ENCODE measurements at regions not wholly inside any gene's neighbourhood (a gene's known extent, or its start where the extent isn't known, plus 50 kb on each side); places are given as distances from the start of the nearest gene placed in this dataset.

DNA sequence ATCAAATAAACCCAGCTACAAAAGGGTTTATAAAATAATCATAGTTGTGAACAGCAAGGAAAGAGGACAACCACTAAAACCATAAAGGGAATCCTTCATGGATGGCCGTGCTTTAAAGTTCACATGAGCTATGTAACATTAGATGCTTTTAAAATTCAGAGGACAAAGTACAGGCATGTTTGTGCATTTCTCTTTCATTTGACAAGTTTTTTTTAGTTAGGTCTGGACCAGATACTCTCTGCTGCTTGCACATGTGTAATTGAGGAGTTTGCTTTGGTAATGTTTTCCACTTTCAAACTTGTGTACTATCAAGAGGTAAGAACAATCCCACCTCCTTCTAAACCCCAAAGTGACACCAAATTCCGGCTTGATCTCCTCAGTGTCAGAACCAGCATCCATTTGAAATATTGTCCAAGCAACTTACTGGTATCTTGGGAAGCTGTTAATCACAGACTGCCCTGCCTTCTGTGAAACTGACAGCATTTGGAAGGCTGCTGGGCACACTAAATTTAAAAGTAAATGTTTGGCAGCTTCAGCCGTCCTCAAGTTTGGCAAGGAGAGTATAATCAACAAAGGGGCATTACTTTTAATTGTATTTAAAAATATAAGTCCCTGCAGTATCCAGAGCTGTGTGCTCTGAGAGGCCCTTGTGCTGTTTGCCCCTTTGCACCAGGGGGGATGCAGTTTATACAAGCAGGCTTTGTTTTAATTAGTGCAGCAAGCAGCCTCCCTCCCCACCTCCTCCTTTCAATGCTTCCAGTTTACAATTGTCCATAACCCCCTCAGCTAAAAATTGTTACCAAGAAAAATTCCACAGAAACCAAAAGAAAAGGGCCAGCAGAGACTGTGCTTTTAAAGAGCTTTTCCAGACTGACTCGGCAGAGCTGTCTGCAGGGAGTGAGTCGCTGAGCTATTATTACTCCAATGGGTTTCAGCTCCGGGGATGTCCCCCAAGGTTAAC is 328.3 kb upstream of the MPDZ start:
- peaks cover 7% of the 10 kb centered on the region for H3K9me3 Mint-ChIP-seq
- H3K4me3 Mint-ChIP-seq: no peak overlapping the region
- H3K4me1 Mint-ChIP-seq: no peaks in the 10 kb centered on the region
- ATAC-seq (no peak), DNase-seq (ENCODE audit: low spot score in 2 of 2) (no peak)
- no peaks in the 10 kb centered on the region for H3K36me3 Mint-ChIP-seq
- H3K27ac Mint-ChIP-seq: no peak overlapping the region

DNA sequence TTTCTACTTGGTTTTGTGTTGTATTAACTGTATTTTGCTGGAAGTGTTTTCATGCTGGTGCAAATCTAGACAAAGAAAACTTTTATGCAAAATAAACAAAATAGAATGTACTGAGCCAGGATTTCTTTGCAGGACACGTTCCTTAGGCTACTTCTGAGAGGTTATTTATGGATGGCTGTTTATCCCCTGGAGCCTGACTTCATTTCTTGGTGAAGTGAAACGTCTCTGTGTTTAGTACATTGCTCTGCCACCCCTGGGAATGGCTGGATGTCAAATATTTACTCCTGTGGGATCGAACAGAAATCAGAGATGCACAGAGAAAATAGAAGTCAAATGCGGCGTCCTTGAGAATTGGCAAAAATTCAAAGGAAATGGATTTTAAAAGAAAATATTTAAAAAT is 327.1 kb upstream of the MPDZ start:
- no peak for DNase-seq (ENCODE audit: low spot score in 2 of 2)
- H3K36me3 Mint-ChIP-seq: no peaks in the 10 kb centered on the region
- H3K4me3 Mint-ChIP-seq: no peak overlapping the region
- no peak for ATAC-seq
- peaks cover 9% of the 10 kb centered on the region for H3K9me3 Mint-ChIP-seq
- H3K4me1 Mint-ChIP-seq: no peaks in the 10 kb centered on the region
- H3K27ac Mint-ChIP-seq: no peak overlapping the region

DNA sequence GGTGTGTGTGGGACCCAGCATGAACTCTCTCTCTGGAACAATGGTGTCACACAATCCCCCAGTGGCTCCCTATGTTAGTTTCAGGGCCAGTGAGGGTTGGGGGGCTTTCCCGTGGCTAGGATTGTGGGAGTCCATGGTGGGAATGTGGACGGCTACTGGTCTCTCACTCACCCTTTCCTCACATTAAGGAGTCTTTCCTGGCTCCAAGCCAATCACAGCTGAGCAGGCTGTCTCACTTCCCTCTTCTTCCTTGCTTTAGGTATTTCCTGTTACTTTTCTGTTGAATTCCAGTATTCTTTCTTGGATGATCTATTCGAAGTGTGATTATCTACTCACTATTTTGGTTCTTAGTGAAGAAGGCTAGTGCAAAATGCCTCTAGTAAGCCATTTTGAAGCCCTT is 324.4 kb upstream of the MPDZ start:
- H3K27ac Mint-ChIP-seq: no peak overlapping the region
- ATAC-seq: no peak
- no peak for DNase-seq (ENCODE audit: low spot score in 2 of 2)
- no peaks in the 10 kb centered on the region for H3K4me1 Mint-ChIP-seq
- H3K9me3 Mint-ChIP-seq: peaks cover 9% of the 10 kb centered on the region
- H3K4me3 Mint-ChIP-seq: no peak overlapping the region
- H3K36me3 Mint-ChIP-seq: no peaks in the 10 kb centered on the region

DNA sequence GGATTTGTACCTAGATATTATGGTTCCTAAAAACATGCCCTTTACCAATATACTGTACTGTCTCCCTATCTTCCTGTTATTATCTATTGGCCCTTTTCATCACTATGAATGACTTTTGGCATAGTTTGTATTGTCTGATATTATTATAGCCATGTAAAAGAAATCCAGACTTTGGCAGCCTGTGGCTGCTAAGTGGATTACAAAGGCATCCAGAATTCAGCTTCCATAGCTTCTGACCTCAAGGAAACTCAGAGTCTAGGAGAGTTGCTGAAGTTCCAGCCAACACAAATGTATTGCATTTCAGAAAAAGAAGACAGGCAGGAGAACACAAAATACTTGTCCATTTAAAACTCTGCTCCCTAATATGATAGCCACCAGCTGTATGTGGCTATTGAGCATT is 319.2 kb upstream of the MPDZ start:
- no peak overlapping the region for H3K27ac Mint-ChIP-seq
- no peak for DNase-seq (ENCODE audit: low spot score in 2 of 2)

DNA sequence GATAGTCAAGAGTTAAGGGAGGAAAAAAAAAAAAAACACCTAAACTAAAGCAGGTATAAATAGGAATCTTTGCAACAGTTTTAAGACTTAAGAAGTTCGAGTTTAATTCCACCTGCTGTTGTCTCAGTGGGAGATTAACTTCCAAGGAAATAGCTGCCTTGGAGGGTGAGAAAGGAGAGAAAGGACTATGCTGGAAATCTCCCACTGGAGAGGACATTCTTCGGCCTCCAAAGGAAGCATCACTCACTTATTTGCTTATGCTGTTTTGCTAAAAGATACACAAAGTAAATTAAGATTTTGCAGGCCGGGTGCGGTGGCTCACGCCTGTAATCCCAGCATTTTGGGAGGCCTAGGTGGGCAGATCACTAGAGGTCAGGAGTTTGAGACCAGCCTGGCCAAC is 317.9 kb upstream of the MPDZ start:
- Mint-ChIP-seq H3K9me3 (no peaks in the 10 kb centered on the region), H3K4me3 (no peak overlapping the region), H3K27ac (no peak overlapping the region), H3K36me3 (no peaks in the 10 kb centered on the region), H3K4me1 (no peaks in the 10 kb centered on the region)
- ATAC-seq (no peak), DNase-seq (ENCODE audit: low spot score in 2 of 2) (no peak)

More for the DNA sequence above, 319.2 kb upstream of the MPDZ start:
- Mint-ChIP-seq H3K36me3 (no peaks in the 10 kb centered on the region), H3K9me3 (peaks cover 5% of the 10 kb centered on the region), H3K4me3 (no peak overlapping the region), H3K4me1 (no peaks in the 10 kb centered on the region)
- no peak for ATAC-seq

DNA sequence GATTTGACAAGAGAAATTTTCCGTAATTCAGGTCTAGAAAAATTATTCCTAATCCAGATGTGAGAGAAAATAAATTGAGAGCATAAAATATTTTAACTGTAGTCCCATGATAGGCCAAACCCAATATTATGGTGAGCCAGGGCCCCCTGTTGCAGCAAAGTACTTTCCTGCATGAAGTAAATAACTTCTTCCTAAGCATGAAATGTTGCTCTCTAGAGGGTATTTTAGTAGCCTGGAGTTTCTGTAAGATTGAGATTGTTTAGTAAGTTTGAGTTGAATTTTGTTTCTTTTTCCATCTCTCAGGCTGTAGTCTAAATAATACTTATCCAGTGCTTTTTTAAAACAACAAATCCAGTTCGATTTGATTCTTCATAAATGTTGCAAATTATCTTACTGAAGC is 317.5 kb upstream of the MPDZ start:
- Mint-ChIP-seq H3K4me1 (no peaks in the 10 kb centered on the region), H3K9me3 (no peaks in the 10 kb centered on the region), H3K36me3 (no peaks in the 10 kb centered on the region), H3K27ac (no peak overlapping the region), H3K4me3 (no peak overlapping the region)
- ATAC-seq (no peak), DNase-seq (ENCODE audit: low spot score in 2 of 2) (no peak)

DNA sequence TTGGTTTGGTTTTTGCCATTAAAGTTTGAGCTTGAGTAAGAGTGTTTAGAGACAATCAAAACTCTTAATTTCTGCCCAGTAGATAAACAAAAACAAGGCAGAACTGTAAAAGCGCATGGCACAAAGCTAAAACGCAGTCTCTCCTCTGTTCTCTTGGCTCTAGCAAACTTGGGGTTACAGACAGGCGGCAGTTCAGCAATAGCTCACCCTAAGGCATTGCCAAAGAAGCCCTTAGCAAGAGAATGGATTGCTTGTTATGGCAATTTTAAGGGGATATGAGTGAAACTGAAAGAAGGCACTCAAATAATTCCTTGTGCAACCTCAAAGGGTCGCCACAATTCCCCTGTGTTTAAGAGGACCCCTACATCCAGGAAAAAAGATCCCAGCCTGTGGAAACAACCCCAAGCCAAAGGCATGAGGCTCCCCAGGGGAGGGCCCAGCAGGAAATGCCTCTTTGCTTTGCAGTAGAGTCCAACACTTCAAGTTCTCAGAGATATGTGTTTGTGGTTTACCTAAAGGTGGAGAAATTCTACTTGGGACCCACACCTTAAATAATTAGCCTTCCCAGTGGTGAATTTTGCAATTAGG is 317.0 kb upstream of the MPDZ start:
- Mint-ChIP-seq H3K9me3 (no peaks in the 10 kb centered on the region), H3K36me3 (no peaks in the 10 kb centered on the region), H3K4me3 (no peak overlapping the region), H3K4me1 (no peaks in the 10 kb centered on the region), H3K27ac (no peak overlapping the region)
- DNase-seq (ENCODE audit: low spot score in 2 of 2) (no peak), ATAC-seq (no peak)

DNA sequence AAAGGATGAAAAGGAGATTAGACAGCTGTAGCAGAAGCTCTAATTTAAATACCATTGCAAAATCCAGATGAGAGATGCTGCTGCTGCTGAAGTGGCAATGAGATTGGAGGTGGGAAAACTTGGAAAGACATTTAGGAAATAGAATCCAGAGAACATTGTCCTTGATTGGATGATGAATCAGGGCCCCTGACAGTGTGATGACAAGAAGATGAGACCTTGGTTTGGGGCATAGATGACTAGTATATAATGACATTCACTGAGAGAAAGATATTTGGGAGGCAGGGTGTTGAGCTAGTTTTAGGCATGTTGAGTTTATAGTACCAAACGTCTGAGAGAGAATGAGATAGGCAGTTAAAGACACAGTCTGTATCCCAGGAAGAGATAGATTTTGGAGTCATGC is 311.5 kb upstream of the MPDZ start:
- H3K9me3 Mint-ChIP-seq: peaks cover 4% of the 10 kb centered on the region
- no peak overlapping the region for H3K27ac Mint-ChIP-seq
- H3K4me3 Mint-ChIP-seq: no peak overlapping the region

DNA sequence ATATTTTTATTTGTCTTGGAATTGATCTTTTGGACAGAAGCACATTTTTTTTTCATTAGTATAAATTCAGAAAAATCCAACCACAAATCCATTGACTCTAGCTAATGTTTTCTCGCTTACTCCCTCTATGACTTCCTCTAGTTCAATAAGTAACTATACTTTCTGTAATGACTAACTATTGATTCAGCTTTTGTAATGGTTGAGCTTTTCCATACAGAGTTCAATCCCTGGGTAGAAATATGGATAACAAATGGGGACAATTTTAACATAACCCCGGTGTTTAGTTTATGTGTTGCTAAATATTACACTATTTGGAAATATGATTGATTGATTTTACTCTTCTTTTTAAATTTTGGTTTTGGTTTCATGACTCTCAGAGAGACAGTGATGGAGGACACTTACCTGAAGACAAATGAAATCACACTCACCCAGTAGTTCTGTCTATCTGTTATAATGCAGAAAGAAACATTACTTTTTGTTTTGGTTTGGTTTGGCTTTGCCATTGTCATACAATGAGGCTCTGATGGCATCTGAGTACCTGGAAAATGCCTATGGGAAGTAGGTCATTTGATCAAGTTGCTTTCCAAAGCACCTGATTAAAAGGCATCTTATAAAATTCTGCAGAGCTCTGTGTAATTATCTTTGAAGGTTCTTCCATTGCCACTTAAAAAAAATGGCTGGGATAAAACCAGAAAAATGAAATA is 309.7 kb upstream of the MPDZ start:
- Mint-ChIP-seq H3K4me1 (no peaks in the 10 kb centered on the region), H3K36me3 (no peaks in the 10 kb centered on the region), H3K4me3 (no peak overlapping the region), H3K9me3 (peaks cover 5% of the 10 kb centered on the region), H3K27ac (no peak overlapping the region)
- DNase-seq (ENCODE audit: low spot score in 2 of 2): no peak
- ATAC-seq: no peak

More for the DNA sequence above, 311.5 kb upstream of the MPDZ start:
- Mint-ChIP-seq H3K4me1 (no peaks in the 10 kb centered on the region), H3K36me3 (no peaks in the 10 kb centered on the region)
- DNase-seq (ENCODE audit: low spot score in 2 of 2) (no peak), ATAC-seq (no peak)

DNA sequence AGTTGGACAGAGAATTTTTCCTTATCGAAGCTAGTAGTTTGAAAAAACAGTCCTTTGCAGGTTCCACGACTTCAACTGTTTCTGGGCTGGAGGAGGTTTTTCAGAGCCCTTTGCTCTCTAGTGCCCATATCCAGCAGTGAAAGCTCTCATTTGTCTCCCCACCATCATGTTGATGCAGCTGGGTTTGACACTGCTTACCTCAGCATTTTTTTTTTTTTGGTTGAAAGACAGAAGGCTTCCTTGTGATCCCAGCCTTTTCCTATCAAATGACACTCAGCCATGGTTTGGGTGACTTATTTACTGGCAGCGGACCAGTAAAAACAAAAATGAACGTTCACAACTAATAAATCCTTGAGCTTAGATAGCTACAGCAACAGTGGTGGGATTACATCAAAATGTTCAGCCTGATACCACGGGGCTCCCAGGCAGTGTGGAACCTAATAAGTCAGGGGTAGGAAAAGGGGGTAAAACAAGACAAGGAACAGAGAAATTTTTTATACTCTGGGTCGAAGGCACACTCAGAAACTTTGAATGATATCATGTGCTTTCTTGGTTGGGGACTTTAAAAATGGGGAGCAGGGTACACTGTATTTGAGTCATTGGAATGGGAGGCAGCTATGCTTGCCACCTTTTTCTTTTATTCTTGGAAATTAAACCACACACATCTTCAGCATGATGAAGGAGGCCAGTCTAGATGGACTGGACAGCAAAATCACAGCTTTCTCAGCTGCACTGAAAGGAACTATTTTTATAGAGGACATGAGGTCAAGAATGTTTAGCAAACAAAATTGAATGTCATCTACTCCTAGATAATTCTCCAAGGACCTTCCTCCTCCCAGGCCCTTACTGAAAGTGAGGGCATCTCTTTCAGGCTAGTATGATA is 308.9 kb upstream of the MPDZ start:
- H3K9me3 Mint-ChIP-seq: peaks cover 9% of the 10 kb centered on the region
- no peak overlapping the region for H3K27ac Mint-ChIP-seq
- no peaks in the 10 kb centered on the region for H3K36me3 Mint-ChIP-seq
- no peak for ATAC-seq
- no peak for DNase-seq (ENCODE audit: low spot score in 2 of 2)
- H3K4me3 Mint-ChIP-seq: no peak overlapping the region
- H3K4me1 Mint-ChIP-seq: no peaks in the 10 kb centered on the region

DNA sequence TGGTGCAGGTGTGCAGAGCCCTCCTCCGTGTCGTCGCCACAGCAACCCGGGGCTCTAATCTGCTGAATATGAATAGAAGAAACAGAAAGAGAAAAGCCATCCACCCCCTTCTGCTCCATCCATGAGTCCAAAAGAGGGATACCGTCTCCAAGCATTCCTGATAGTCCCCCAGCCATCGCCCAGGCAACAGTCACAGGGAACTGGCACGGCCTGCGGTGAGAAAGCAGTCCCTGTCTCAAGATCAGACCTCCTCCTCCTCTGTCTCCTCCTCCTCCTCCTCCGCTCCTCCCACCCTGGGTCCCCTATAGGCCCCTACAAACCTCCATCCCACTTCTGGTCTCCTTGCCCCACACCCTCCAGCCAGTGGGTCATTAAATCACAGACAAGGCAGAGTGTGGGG is 308.1 kb upstream of the MPDZ start:
- Mint-ChIP-seq H3K36me3 (no peaks in the 10 kb centered on the region), H3K4me3 (no peak overlapping the region)
- ATAC-seq: no peak

DNA sequence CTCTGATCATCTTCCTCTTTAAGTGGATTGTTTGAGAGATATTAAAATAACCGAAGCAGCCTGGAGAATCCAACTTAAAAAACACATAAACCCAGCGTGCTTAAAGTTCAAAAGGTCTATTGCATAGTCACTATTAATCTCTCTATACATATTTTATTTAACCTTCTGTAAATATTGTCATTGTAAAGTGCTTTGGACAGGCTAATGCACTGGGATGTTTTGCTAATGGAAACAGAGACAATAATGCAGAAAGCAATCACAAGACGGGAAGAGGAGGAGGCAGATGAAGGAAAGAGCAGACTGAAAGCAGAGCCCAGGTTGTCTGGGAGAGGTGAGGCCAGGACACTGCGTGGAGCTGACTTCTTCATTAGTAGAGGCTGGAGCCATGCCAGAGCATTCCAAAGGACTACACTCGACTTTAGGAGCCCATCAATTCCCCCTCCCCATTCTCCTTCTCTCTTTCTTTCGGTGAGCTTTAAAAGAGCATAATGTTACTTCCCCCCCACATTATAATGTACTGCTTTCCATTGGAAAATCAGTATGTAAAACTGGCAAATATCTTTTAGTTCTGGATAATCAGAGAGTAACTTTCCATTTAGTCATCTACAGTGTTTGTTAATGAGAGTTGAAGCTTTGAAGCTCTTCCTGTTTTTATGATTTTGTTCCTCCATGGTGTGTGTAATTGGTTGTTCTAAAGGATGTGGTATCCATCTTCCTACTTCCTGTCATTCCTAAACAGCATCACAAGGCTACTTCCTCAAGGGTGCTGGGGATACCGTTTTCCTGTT is 307.3 kb upstream of the MPDZ start:
- H3K4me1 Mint-ChIP-seq: no peaks in the 10 kb centered on the region
- no peaks in the 10 kb centered on the region for H3K36me3 Mint-ChIP-seq
- ATAC-seq: no peak

More for the DNA sequence above, 308.1 kb upstream of the MPDZ start:
- Mint-ChIP-seq H3K4me1 (no peaks in the 10 kb centered on the region), H3K9me3 (peaks cover 11% of the 10 kb centered on the region), H3K27ac (no peak overlapping the region)
- DNase-seq (ENCODE audit: low spot score in 2 of 2): no peak

DNA sequence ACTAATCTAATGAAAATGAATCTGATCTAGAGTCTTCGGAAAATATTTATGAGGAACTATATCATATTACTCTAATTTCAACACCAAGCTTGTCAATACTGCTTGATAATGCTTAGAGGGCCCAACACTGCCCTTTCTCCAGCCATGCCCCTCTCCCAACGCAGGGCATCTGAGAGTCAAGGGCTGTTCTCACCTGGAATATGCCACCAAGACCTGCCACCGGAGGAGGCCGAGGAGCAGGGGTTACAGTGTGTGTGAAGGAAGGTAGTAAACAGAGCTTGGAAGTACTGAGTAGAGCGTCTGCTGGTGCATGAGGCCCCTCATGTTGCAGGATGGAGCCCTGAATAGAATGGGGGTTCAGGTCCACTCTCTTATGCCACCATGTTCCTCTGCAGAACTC is 301.3 kb upstream of the MPDZ start:
- Mint-ChIP-seq H3K4me1 (no peaks in the 10 kb centered on the region), H3K27ac (no peak overlapping the region), H3K4me3 (no peak overlapping the region), H3K36me3 (no peaks in the 10 kb centered on the region), H3K9me3 (peaks cover 18% of the 10 kb centered on the region)
- ATAC-seq (no peak), DNase-seq (ENCODE audit: low spot score in 2 of 2) (no peak)

More for the DNA sequence above, 307.3 kb upstream of the MPDZ start:
- DNase-seq (ENCODE audit: low spot score in 2 of 2): no peak
- Mint-ChIP-seq H3K4me3 (no peak overlapping the region), H3K27ac (no peak overlapping the region), H3K9me3 (peaks cover 11% of the 10 kb centered on the region)

DNA sequence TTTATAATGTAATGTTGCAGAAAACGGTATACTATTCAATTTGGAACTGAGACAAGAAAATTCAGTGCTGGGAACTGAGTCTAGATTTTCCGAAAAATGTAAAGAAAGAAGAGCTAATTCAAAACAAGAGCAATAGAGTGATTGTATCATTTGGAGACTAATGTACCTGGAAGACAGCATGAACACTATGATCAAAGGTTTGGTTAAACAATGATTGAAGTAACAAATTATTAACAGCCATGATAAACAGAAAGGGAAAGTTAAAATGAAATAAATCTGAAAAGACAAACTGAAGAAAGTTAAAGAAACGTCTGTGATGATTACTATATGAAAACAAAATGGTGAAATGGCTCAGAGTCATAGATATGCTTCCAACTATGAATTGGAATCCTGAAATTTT is 300.6 kb upstream of the MPDZ start:
- Mint-ChIP-seq H3K9me3 (peaks cover 20% of the 10 kb centered on the region), H3K4me1 (no peaks in the 10 kb centered on the region)

More for the DNA sequence above, 300.6 kb upstream of the MPDZ start:
- Mint-ChIP-seq H3K27ac (no peak overlapping the region), H3K36me3 (no peaks in the 10 kb centered on the region), H3K4me3 (no peak overlapping the region)
- ATAC-seq (no peak), DNase-seq (ENCODE audit: low spot score in 2 of 2) (no peak)
